ENCODE measurements at regions not wholly inside any gene's neighbourhood (a gene's known extent, or its start where the extent isn't known, plus 50 kb on each side); places are given as distances from the start of the nearest gene placed in this dataset.

DNA sequence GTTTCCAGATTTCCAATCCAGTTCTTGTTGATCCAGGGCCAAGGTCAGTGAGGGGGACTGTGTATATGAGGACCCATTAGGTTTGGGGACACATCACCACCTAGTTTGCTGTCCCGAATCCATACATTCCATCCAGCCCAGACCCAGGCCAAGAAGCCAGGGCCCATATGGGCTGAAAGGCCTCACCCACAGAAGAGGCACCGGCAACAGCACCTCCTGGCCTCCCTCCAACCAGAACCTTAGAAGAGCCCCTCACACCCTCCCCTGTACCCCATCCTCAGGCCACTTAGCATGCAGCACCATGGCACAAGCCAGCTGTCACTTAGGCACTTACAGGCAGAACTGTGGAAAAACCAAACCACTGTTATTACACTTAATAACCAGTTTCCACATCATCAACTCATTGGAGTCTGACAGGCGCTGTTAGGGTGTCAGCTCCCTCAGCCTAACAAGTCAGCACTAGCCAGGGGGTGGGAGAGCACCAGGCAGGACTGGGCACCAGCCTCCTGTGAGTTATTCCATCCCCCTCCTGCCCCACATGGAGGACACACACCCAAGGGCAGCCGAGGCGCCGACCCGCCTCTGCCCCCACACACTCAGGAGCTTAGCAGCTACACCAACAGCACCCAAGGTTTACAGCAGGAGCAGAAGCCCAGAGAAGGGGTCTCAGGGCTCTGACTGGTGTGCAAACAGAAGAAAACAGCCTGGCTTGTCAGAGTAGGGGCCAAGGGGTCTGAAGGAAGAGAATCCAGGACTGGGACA is 132.0 kb downstream of the BUD13 start:
- DNase-seq = no peak
- Mint-ChIP-seq H3K27ac (ENCODE audit: unreplicated experiment) (no peak overlapping the region), H3K27me3 (ENCODE audit: unreplicated experiment) (no peaks in the 10 kb centered on the region), H3K36me3 (ENCODE audit: unreplicated experiment) (peaks cover under 1% of the 10 kb centered on the region), H3K4me1 (ENCODE audit: low read depth, unreplicated experiment) (no peaks in the 10 kb centered on the region), H3K4me3 (ENCODE audit: unreplicated experiment) (no peak overlapping the region), H3K9me3 (ENCODE audit: unreplicated experiment) (no peaks in the 10 kb centered on the region)
- TF ChIP-seq, protein P1, sequence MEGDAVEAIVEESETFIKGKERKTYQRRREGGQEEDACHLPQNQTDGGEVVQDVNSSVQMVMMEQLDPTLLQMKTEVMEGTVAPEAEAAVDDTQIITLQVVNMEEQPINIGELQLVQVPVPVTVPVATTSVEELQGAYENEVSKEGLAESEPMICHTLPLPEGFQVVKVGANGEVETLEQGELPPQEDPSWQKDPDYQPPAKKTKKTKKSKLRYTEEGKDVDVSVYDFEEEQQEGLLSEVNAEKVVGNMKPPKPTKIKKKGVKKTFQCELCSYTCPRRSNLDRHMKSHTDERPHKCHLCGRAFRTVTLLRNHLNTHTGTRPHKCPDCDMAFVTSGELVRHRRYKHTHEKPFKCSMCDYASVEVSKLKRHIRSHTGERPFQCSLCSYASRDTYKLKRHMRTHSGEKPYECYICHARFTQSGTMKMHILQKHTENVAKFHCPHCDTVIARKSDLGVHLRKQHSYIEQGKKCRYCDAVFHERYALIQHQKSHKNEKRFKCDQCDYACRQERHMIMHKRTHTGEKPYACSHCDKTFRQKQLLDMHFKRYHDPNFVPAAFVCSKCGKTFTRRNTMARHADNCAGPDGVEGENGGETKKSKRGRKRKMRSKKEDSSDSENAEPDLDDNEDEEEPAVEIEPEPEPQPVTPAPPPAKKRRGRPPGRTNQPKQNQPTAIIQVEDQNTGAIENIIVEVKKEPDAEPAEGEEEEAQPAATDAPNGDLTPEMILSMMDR (IDR thresholded peaks at IDR 0.05; ENCODE audit: partially characterized antibody, unreplicated experiment) = no peak

GRCh38 chr11:116638463-116638862 is 134.3 kb downstream of the BUD13 start:
- TF ChIP-seq, protein P1 (IDR thresholded peaks at IDR 0.05; ENCODE audit: partially characterized antibody, unreplicated experiment) = no peak
- no peaks in the 10 kb centered on the region for H3K9me3 Mint-ChIP-seq (ENCODE audit: unreplicated experiment)
- DNase-seq = no peak
- H3K4me1 Mint-ChIP-seq (ENCODE audit: low read depth, unreplicated experiment) = no peaks in the 10 kb centered on the region
- peaks cover 5% of the 10 kb centered on the region for H3K36me3 Mint-ChIP-seq (ENCODE audit: unreplicated experiment)
- H3K4me3 Mint-ChIP-seq (ENCODE audit: unreplicated experiment) = no peak overlapping the region
- H3K27ac Mint-ChIP-seq (ENCODE audit: unreplicated experiment) = no peak overlapping the region
- H3K27me3 Mint-ChIP-seq (ENCODE audit: unreplicated experiment) = no peaks in the 10 kb centered on the region

GRCh38 chr11:116637766-116638165 is 135.0 kb downstream of the BUD13 start:
- Mint-ChIP-seq H3K36me3 (ENCODE audit: unreplicated experiment) (peaks cover 5% of the 10 kb centered on the region), H3K4me1 (ENCODE audit: low read depth, unreplicated experiment) (no peaks in the 10 kb centered on the region), H3K9me3 (ENCODE audit: unreplicated experiment) (no peaks in the 10 kb centered on the region), H3K27me3 (ENCODE audit: unreplicated experiment) (no peaks in the 10 kb centered on the region), H3K27ac (ENCODE audit: unreplicated experiment) (no peak overlapping the region), H3K4me3 (ENCODE audit: unreplicated experiment) (no peak overlapping the region)
- TF ChIP-seq, protein P1 (IDR thresholded peaks at IDR 0.05; ENCODE audit: partially characterized antibody, unreplicated experiment) = no peak
- DNase-seq = no peak

DNA sequence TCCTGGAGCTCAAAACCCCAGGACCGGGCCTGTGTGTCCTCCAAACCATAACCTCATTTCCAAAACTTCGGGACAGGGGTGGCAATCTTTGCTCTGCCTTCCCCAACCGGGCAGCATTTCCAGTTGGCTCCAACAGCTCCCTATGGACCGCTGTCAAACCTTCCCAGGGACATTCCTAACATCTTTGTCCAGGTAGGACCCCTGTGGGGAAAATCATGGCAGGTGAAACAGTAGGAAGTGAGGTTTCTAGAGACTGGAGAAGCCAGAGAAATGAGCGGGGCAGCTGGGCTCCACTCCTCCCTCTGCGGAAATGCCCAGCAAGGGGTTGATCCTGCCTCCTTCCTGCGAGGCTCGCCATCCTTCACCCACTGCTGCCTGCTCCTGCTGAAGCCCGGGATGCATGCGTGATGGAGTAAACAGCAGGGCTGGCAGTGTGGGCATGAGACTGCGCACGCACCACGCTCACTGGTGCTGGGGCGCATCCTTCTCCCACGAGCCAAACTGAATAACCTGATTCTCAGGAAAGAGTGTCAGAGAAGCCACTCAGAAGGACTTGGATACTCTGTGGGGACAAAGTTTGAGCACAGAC is 136.4 kb downstream of the BUD13 start:
- Mint-ChIP-seq H3K36me3 (ENCODE audit: unreplicated experiment) (peaks cover 5% of the 10 kb centered on the region), H3K27ac (ENCODE audit: unreplicated experiment) (no peak overlapping the region), H3K4me3 (ENCODE audit: unreplicated experiment) (no peak overlapping the region), H3K9me3 (ENCODE audit: unreplicated experiment) (no peaks in the 10 kb centered on the region), H3K27me3 (ENCODE audit: unreplicated experiment) (no peaks in the 10 kb centered on the region), H3K4me1 (ENCODE audit: low read depth, unreplicated experiment) (no peaks in the 10 kb centered on the region)
- DNase-seq = no peak
- TF ChIP-seq, protein P1 (IDR thresholded peaks at IDR 0.05; ENCODE audit: partially characterized antibody, unreplicated experiment) = no peak

DNA sequence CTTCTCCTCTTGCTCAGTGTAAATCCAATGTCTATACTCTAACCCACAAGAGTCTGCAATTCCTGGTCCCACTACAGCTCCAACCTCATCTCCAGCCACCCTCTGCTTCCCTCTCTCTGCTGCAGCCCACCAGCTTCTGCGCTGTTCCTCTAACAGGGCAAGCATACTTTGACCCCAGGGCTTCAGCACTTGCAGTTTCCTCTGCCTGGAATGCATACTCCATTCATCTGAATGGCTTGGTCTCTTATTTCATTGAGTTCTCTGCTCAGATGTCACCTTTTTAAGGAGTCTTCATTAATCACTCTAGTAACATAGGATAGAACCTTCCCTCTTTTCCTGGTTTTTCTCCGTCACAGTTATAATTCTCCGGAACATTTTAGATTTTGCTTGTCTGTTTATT is 141.6 kb downstream of the BUD13 start:
- no peak overlapping the region for H3K27ac Mint-ChIP-seq (ENCODE audit: unreplicated experiment)
- H3K4me3 Mint-ChIP-seq (ENCODE audit: unreplicated experiment) = no peak overlapping the region
- peaks cover 32% of the 10 kb centered on the region for H3K36me3 Mint-ChIP-seq (ENCODE audit: unreplicated experiment)
- no peaks in the 10 kb centered on the region for H3K4me1 Mint-ChIP-seq (ENCODE audit: low read depth, unreplicated experiment)
- TF ChIP-seq, protein P1 (IDR thresholded peaks at IDR 0.05; ENCODE audit: partially characterized antibody, unreplicated experiment) = no peak
- H3K27me3 Mint-ChIP-seq (ENCODE audit: unreplicated experiment) = no peaks in the 10 kb centered on the region
- H3K9me3 Mint-ChIP-seq (ENCODE audit: unreplicated experiment) = no peaks in the 10 kb centered on the region
- DNase-seq = no peak
